SK-N-SH (cell line): ENCODE measurements at regions not wholly inside any gene's neighbourhood (a gene's known extent, or its start where the extent isn't known, plus 50 kb on each side); places are given as distances from the start of the nearest gene placed in this dataset.

ENCODE experiments used
- CTCF ChIA-PET: fragments of 300-600, 350-600 bp; formaldehyde crosslinking; extraction: SDS; loops from one replicate; lab custom pipeline; 2021; lab: Yijun Ruan, JAX
- POLR2A ChIA-PET: fragments of 350-600 bp; sonication (Branson Sonifier 250); formaldehyde crosslinking; extraction: SDS; loops from one replicate; lab custom pipeline; 2020; ENCODE audit warnings: antibody characterized with exemption, inconsistent platforms; lab: Yijun Ruan, JAX
- DNase-seq: peaks from one replicate; pipeline ENCODE4 v3.0.0; 2012
- H2AFZ ChIP-seq: fragments of 200-600 bp; sonication (generic); 2 replicates; pipeline ENCODE4 v1.8.1; 2016; ENCODE audit warnings: antibody characterized with exemption, mild to moderate bottlenecking, low read depth
- H3F3A ChIP-seq: fragments of 200-600 bp; sonication (generic); replicated peaks from 2 replicates; pipeline ENCODE3; 2016; ENCODE audit warnings: antibody characterized with exemption, mild to moderate bottlenecking; ENCODE audit not compliant: insufficient read depth
- H3K27ac ChIP-seq, 2 experiments: fragments of 200-500 bp in 1 of 2; fragments of 200-600 bp in 1 of 2; sonication (Bioruptor generic) in 1 of 2; sonication (generic), shearing (Covaris generic) in 1 of 2; 2 replicates each; pipeline versions ENCODE4 v1.5.1 to v1.6.1; 2014 to 2016; ENCODE audit warnings: low read depth in 2 of 2, inconsistent platforms in 1 of 2, low read length in 1 of 2, mild to moderate bottlenecking in 1 of 2, mixed read lengths in 1 of 2
- H3K27me3 ChIP-seq: fragments of 200-600 bp; sonication (generic), shearing (Covaris generic); 2 replicates; pipeline ENCODE4 v1.6.1; 2016; ENCODE audit warnings: mixed run types; ENCODE audit not compliant: insufficient read depth
- H3K36me3 ChIP-seq, 2 experiments: fragments of 200-500 bp in 1 of 2; fragments of 200-600 bp in 1 of 2; sonication (Bioruptor generic) in 1 of 2; sonication (generic) in 1 of 2; replicated peaks in 1 of 2; 2 replicates each; pipeline versions ENCODE3 to v1.5.1; 2014 to 2016; ENCODE audit warnings: low read length in 1 of 2, mild to moderate bottlenecking in 1 of 2; ENCODE audit not compliant: insufficient read depth in 2 of 2, control insufficient read depth in 1 of 2
- H3K4me1 ChIP-seq, 2 experiments: fragments of 200-500 bp in 1 of 2; fragments of 200-600 bp in 1 of 2; sonication (Bioruptor generic) in 1 of 2; sonication (generic), shearing (Covaris generic) in 1 of 2; 2 replicates each; pipeline versions ENCODE4 v1.5.1 to v1.6.1; 2014 to 2016; ENCODE audit warnings: low read depth in 1 of 2, low read length in 1 of 2, mixed run types in 1 of 2; ENCODE audit not compliant: insufficient read depth in 2 of 2, control insufficient read depth in 1 of 2
- H3K4me2 ChIP-seq: fragments of 200-600 bp; sonication (generic), shearing (Covaris generic); 2 replicates; pipeline ENCODE4 v1.6.1; 2017; ENCODE audit warnings: mixed run types
- H3K4me3 ChIP-seq, 2 experiments: fragments of 200-500 bp in 1 of 2; fragments of 200-600 bp in 1 of 2; sonication (Bioruptor generic) in 1 of 2; sonication (generic), shearing (Covaris generic) in 1 of 2; 2 replicates each; pipeline versions ENCODE4 v1.5.1 to v1.8.1; 2014 to 2016; ENCODE audit warnings: low read depth in 2 of 2, inconsistent platforms in 1 of 2, low read length in 1 of 2, mild to moderate bottlenecking in 1 of 2, mixed read lengths in 1 of 2, moderate library complexity in 1 of 2
- H3K79me2 ChIP-seq: fragments of 200-600 bp; sonication (generic); 2 replicates; pipeline ENCODE4 v1.8.1; 2017; ENCODE audit warnings: mild to moderate bottlenecking; ENCODE audit not compliant: insufficient read depth
- H3K9ac ChIP-seq: fragments of 200-600 bp; sonication (generic); 2 replicates; pipeline ENCODE4 v1.6.1; 2017; ENCODE audit warnings: mixed run types
- H3K9me2 ChIP-seq: fragments of 200-600 bp; sonication (generic); 2 replicates; pipeline ENCODE4 v1.6.1; 2017; ENCODE audit warnings: mixed run types
- H3K9me3 ChIP-seq: fragments of 200-600 bp; sonication (generic); 2 replicates; pipeline ENCODE4 v1.6.1; 2017; ENCODE audit warnings: mixed run types, mild to moderate bottlenecking, moderate library complexity
- H4K20me1 ChIP-seq: fragments of 200-600 bp; sonication (generic); 2 replicates; pipeline ENCODE4 v1.6.1; 2017; ENCODE audit warnings: mild to moderate bottlenecking, mixed run types; ENCODE audit not compliant: insufficient read depth
- CHD2 ChIP-seq: fragments of 150-350 bp; IDR thresholded peaks from 2 replicates; pipeline ENCODE4 v1.6.1; 2018; ENCODE audit warnings: low read length; ENCODE audit not compliant: partially characterized antibody
- ELF1 ChIP-seq: IDR thresholded peaks from 2 replicates; pipeline ENCODE4 v1.4.0; 2012
- FOSL2 ChIP-seq: IDR thresholded peaks from 2 replicates; pipeline ENCODE4 v1.4.0; 2012; ENCODE audit warnings: low read depth, mild to moderate bottlenecking, moderate library complexity, borderline replicate concordance
- FOXJ3 ChIP-seq: sonication (generic); formaldehyde crosslinking; IDR thresholded peaks from 2 replicates; pipeline ENCODE4 v1.5.1; 2020; ENCODE audit warnings: mild to moderate bottlenecking, missing genetic modification reagents
- GATA2 ChIP-seq: sonication (generic); formaldehyde crosslinking; IDR thresholded peaks from 2 replicates; pipeline ENCODE4 v1.5.0; 2020; ENCODE audit warnings: mild to moderate bottlenecking, missing genetic modification reagents
- IRF3 ChIP-seq: fragments of 150-350 bp; IDR thresholded peaks from 2 replicates; pipeline ENCODE4 v1.6.1; 2016; ENCODE audit warnings: mild to moderate bottlenecking, low read depth, low read length
- NRF1 ChIP-seq: IDR thresholded peaks from 2 replicates; pipeline ENCODE4 v1.6.1; 2012; ENCODE audit warnings: low read depth, mild to moderate bottlenecking, low read length
- REST ChIP-seq: IDR thresholded peaks from 2 replicates; pipeline ENCODE4 v1.6.1; 2012; ENCODE audit warnings: mild to moderate bottlenecking, low read depth, low read length, moderate library complexity
- RXRA ChIP-seq: IDR thresholded peaks from 2 replicates; pipeline ENCODE4 v1.4.0; 2012; ENCODE audit warnings: low read depth, mild to moderate bottlenecking, borderline replicate concordance
- SIN3A ChIP-seq: IDR thresholded peaks from 2 replicates; pipeline ENCODE4 v1.6.1; 2012; ENCODE audit warnings: low read depth, mild to moderate bottlenecking, low read length, moderate library complexity, borderline replicate concordance
- SMC3 ChIP-seq: IDR thresholded peaks from 2 replicates; pipeline ENCODE4 v1.6.1; 2012; ENCODE audit warnings: low read depth, low read length, improper control_type of control experiment
- TAF1 ChIP-seq: IDR thresholded peaks from 2 replicates; pipeline ENCODE4 v1.6.1; 2012; ENCODE audit warnings: low read depth, mild to moderate bottlenecking, low read length, moderate library complexity, borderline replicate concordance
- TCF12 ChIP-seq: IDR thresholded peaks from 2 replicates; pipeline ENCODE4 v1.4.0; 2012
- USF1 ChIP-seq: IDR thresholded peaks from 2 replicates; pipeline ENCODE4 v1.4.0; 2012; ENCODE audit warnings: low read depth, borderline replicate concordance
- USF2 ChIP-seq: fragments of 150-350 bp; IDR thresholded peaks from 2 replicates; pipeline ENCODE4 v1.6.1; 2017; ENCODE audit warnings: antibody characterized with exemption, low read length, low read depth, borderline replicate concordance
- ZBTB33 ChIP-seq: IDR thresholded peaks from 2 replicates; pipeline ENCODE4 v1.4.0; 2012; ENCODE audit warnings: low read depth, borderline replicate concordance
- WGBS: methylation state at CpG from one replicate; pipeline ENCODE4 v1.1.6; 2017; ENCODE audit warnings: low lambda C conversion rate; 5-methylcytosine and 5-hydroxymethylcytosine counted together

GRCh38 chr2:7165736-7166135 is 248.5 kb downstream of the RNF144A start:
- no peaks in the 10 kb centered on the region for H4K20me1 ChIP-seq
- WGBS, result 50% methylated on average over 1 of the region's 1 CpG
- no peak overlapping the region for H3K4me3 ChIP-seq
- H3K4me1 ChIP-seq, result no peaks in the 10 kb centered on the region; a peak in 1 of 4 replicates
- no peaks in the 10 kb centered on the region for H3K9me3 ChIP-seq
- H3K79me2 ChIP-seq, result no peaks in the 10 kb centered on the region
- no peaks in the 10 kb centered on the region for H3K36me3 ChIP-seq
- TF ChIP-seq SIN3A (no peak), USF1 (no peak), FOSL2 (peak; percentile 35; the same call in 1 of the 2 replicates), SMC3 (no peak), TAF1 (no peak), FOXJ3 (CRISPR knock-in tag) (no peak), RXRA (no peak), NRF1 (no peak), REST (no peak), ELF1 (no peak), CHD2 (no peak), USF2 (no peak), ZBTB33 (no peak), TCF12 (peak; percentile 32; the same call in 1 of the 2 replicates), IRF3 (no peak), GATA2 (no peak)
- CTCF ChIA-PET, result interaction anchor here (1.0 kb wide), 1 partner anchor 46 kb away, joined by 3 read pairs; no protein-coding TSS in a partner anchor
- no peak overlapping the region for H2AFZ ChIP-seq
- H3K27ac ChIP-seq, result no peak overlapping the region
- DNase-seq, result no peak
- H3K9me2 ChIP-seq, result no peaks in the 10 kb centered on the region
- no peak overlapping the region; the same call in 1 of the 2 replicates for H3K4me2 ChIP-seq
- no peaks in the 10 kb centered on the region for H3K27me3 ChIP-seq
- no peaks in the 10 kb centered on the region for H3F3A ChIP-seq
- POLR2A ChIA-PET, result no interaction called here
- no peak overlapping the region for H3K9ac ChIP-seq
